Thyroid gland (tissue), 4 donors: ENCODE measurements at regions not wholly inside any gene's neighbourhood (a gene's known extent, or its start where the extent isn't known, plus 50 kb on each side); places are given as distances from the start of the nearest gene placed in this dataset.

Experiments
- DNase-seq, 2 donors: peaks; one replicate each; pipeline ENCODE4 v3.0.0-alpha.2; 2019
- H3K27ac ChIP-seq, 3 donors: fragments of 200-600 bp; sonication (generic); 1 replicate in 2 of 3; 2 replicates in 1 of 3; pipeline ENCODE4 v1.5.1; 2016 to 2019; ENCODE audit warnings: mild to moderate bottlenecking in 1 of 3, moderate library complexity in 1 of 3
- H3K27me3 ChIP-seq: fragments of 200-600 bp; sonication (generic); one replicate; pipeline ENCODE4 v1.5.1; 2019
- H3K36me3 ChIP-seq, 2 donors: fragments of 200-600 bp; sonication (generic); one replicate each; pipeline ENCODE4 v1.5.1; 2016 to 2019
- H3K4me1 ChIP-seq, 2 donors: fragments of 200-600 bp; sonication (generic); one replicate each; pipeline ENCODE4 v1.5.1; 2017 to 2019
- H3K4me3 ChIP-seq, 3 donors: fragments of 200-600 bp; sonication (generic); replicated peaks in 1 of 3; 1 replicate in 2 of 3; 2 replicates in 1 of 3; pipeline ENCODE4 v1.5.1; 2016; ENCODE audit warnings: mild to moderate bottlenecking in 1 of 3
- H3K9me3 ChIP-seq: fragments of 200-600 bp; sonication (generic); one replicate; pipeline ENCODE4 v1.5.1; 2017
- POLR2A ChIP-seq, 2 donors: fragments of 450-650 bp; IDR thresholded peaks; one replicate each; pipeline ENCODE4 v1.6.1; 2017; ENCODE audit warnings: antibody characterized with exemption in 2 of 2, mild to moderate bottlenecking in 2 of 2, moderate library complexity in 1 of 2
- WGBS, 2 donors: methylation state at CpG; one replicate each; pipeline ENCODE4 v1.1.5; 2017; 5-methylcytosine and 5-hydroxymethylcytosine counted together
- intact Hi-C: fragments of 100-400 bp; cut with DNase I; formaldehyde crosslinking; loops from one replicate; pipeline ENCODE4 v1.15.1; 2023
- TF ChIP-seq, protein P1 (sequence below), 6 experiments: fragments of 200-600 bp in 3 of 6; fragments of 450-650 bp in 3 of 6; sonication (generic) in 3 of 6; IDR thresholded peaks; one replicate each; pipeline ENCODE4 v1.5.1; 2016 to 2019; ENCODE audit warnings: antibody characterized with exemption in 6 of 6, mild to moderate bottlenecking in 2 of 6, inconsistent platforms in 1 of 6, moderate library complexity in 1 of 6

DNA sequence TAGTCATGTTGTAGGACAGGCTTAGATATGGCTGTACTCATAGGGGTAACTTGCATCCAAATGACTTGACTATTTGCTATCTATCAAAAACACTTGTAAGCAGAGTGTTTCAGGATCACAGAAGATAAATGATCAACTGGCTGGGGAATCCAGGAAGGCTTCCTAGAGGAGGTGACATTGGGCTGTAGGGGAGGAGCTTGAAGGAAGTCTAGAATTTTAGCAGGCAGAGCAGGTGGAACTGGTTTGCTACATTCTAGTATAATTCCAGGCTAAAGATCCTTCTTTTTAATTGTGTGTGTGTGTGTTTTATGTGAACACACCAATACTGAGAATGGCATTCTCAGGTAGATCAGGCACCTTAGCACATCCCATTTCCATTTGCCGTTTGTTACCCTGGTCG, 380.3 kb downstream of the MCTP2 start:
- Histone ChIP-seq H3K4me1 (no peaks in the 10 kb centered on the region), H3K36me3 (no peaks in the 10 kb centered on the region), H3K27ac (no peak overlapping the region), H3K4me3 (no peak overlapping the region), H3K27me3 (no peaks in the 10 kb centered on the region), H3K9me3 (no peaks in the 10 kb centered on the region)
- TF ChIP-seq, protein P1, sequence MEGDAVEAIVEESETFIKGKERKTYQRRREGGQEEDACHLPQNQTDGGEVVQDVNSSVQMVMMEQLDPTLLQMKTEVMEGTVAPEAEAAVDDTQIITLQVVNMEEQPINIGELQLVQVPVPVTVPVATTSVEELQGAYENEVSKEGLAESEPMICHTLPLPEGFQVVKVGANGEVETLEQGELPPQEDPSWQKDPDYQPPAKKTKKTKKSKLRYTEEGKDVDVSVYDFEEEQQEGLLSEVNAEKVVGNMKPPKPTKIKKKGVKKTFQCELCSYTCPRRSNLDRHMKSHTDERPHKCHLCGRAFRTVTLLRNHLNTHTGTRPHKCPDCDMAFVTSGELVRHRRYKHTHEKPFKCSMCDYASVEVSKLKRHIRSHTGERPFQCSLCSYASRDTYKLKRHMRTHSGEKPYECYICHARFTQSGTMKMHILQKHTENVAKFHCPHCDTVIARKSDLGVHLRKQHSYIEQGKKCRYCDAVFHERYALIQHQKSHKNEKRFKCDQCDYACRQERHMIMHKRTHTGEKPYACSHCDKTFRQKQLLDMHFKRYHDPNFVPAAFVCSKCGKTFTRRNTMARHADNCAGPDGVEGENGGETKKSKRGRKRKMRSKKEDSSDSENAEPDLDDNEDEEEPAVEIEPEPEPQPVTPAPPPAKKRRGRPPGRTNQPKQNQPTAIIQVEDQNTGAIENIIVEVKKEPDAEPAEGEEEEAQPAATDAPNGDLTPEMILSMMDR (IDR thresholded peaks at IDR 0.05) = no peak
- no peak for TF ChIP-seq POLR2A (IDR thresholded peaks at IDR 0.05)
- DNase-seq = no peak
- intact Hi-C loops = no loop called here
- 92 to 96% methylated on average over 2 of the region's 2 CpGs for WGBS, 2 donors

DNA sequence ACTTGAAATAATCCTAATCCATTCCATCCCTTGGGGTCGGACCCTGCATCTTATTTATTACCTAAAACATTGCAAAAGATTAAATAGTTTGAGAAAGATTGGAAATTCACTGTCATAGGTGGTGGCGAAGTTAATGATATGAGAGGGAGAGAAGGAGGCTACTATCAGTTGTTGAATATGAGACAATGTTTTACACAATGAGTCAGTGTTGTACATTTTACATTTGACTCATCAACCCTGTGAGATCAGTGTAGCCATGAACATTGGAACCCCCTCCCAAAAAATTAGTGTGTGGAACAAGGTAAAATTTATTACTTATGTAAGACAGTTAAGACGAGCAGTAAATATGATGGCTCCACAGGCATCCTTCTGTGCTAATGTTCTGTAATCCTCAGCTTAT, 384.3 kb downstream of the MCTP2 start:
- Histone ChIP-seq H3K4me1 (no peaks in the 10 kb centered on the region), H3K27me3 (no peaks in the 10 kb centered on the region), H3K9me3 (no peaks in the 10 kb centered on the region), H3K36me3 (no peaks in the 10 kb centered on the region), H3K4me3 (no peak overlapping the region), H3K27ac (no peak overlapping the region)
- intact Hi-C loops = no loop called here
- no peak for DNase-seq
- WGBS, 2 donors = 92% methylated on average over 3 of the region's 3 CpGs
- TF ChIP-seq, protein P1 (IDR thresholded peaks at IDR 0.05) = no peak
- no peak for TF ChIP-seq POLR2A (IDR thresholded peaks at IDR 0.05)

DNA sequence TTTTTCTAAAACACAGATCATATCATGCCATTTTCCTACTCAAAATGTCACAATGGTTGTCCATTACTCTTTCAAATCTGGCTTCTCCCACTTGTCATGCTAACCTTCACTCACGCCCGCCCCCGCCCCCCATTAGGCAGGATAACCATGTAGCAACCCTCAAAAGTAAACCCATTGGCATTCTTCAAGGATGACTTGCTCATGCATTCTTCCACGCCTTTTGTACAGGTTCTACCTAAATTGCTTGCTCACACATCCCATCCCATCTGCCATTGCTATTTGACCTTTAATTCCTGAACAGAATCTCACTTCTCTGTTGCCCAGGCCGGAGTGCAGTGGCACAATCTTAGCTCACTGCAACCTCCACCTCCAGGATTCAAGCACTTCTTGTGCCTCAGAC, 389.3 kb downstream of the MCTP2 start:
- H3K4me1 ChIP-seq = no peaks in the 10 kb centered on the region

DNA sequence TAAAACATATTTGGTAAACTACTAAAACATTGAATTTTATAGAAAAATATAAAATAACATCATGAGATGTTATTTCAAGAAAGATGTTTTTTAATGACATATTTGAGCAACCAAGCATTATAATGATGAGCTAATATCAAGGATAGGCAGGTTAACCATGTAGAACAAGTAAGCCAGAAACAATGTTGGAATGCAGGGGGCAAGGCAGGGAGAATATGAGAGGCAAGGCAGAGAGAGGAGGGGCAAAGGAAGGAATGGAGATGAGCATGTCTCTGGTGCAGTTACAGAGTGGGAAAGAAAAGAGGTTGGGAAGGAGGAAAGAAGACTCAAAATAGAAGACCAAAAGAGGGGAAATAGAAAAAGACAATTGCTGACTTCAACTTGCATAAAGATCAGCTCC, 390.4 kb downstream of the MCTP2 start:
- Histone ChIP-seq H3K27me3 (no peaks in the 10 kb centered on the region), H3K27ac (no peak overlapping the region), H3K4me3 (no peak overlapping the region), H3K36me3 (no peaks in the 10 kb centered on the region), H3K4me1 (no peaks in the 10 kb centered on the region), H3K9me3 (no peaks in the 10 kb centered on the region)
- TF ChIP-seq POLR2A (IDR thresholded peaks at IDR 0.05) = no peak
- TF ChIP-seq, protein P1 (IDR thresholded peaks at IDR 0.05) = no peak
- no peak for DNase-seq
- intact Hi-C loops = no loop called here

More for the DNA sequence above, 389.3 kb downstream of the MCTP2 start:
- H3K27me3 ChIP-seq = no peaks in the 10 kb centered on the region
- no peaks in the 10 kb centered on the region for H3K36me3 ChIP-seq
- no peaks in the 10 kb centered on the region for H3K9me3 ChIP-seq
- WGBS, 2 donors = 85 to 91% methylated on average over 5 of the region's 5 CpGs
- H3K27ac ChIP-seq = no peak overlapping the region
- no peak overlapping the region for H3K4me3 ChIP-seq
- intact Hi-C loops = no loop called here
- no peak for DNase-seq
- TF ChIP-seq, protein P1 (IDR thresholded peaks at IDR 0.05) = no peak
- TF ChIP-seq POLR2A (IDR thresholded peaks at IDR 0.05) = no peak

DNA sequence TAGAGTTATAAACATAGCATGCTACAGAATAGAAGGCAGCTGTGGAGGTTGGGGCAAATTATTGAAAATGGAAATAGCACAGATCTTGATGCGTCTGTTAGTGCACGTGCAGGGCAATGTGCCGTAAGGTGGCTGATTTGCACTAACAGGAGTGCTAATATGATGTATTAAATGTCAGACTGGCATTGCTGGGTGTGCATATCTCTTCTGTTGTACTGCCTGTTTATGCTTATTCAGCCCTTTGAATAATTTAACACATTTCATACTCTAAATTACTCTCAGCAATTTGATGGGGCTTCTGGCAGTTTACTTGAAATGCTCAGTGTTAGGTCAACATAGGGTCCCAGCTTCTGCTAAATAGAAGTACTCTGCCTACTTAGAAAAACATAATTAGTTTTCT, 395.6 kb downstream of the MCTP2 start:
- no peak for DNase-seq
- WGBS, 2 donors = 86 to 99% methylated on average over 3 of the region's 3 CpGs
- intact Hi-C loops = no loop called here
- no peak for TF ChIP-seq POLR2A (IDR thresholded peaks at IDR 0.05)
- TF ChIP-seq, protein P1 (IDR thresholded peaks at IDR 0.05) = no peak
- Histone ChIP-seq H3K9me3 (no peaks in the 10 kb centered on the region), H3K4me3 (no peak overlapping the region), H3K36me3 (no peaks in the 10 kb centered on the region), H3K27ac (no peak overlapping the region), H3K27me3 (no peaks in the 10 kb centered on the region), H3K4me1 (no peaks in the 10 kb centered on the region)
